Brain microvascular endothelial cell (primary cell): ENCODE measurements at regions not wholly inside any gene's neighbourhood (a gene's known extent, or its start where the extent isn't known, plus 50 kb on each side); places are given as distances from the start of the nearest gene placed in this dataset.

Source experiments
- DNase-seq: peaks from one replicate; pipeline ENCODE4 v3.0.0-alpha.2; 2020
- H3K27ac ChIP-seq: fragments of 250-450 bp; sonication (Bioruptor Pico); 2 replicates; pipeline ENCODE4 v1.5.1; 2020; ENCODE audit warnings: mild to moderate bottlenecking, moderate library complexity
- H3K27me3 ChIP-seq: fragments of 250-450 bp; sonication (Bioruptor Pico); replicated peaks from 2 replicates; pipeline ENCODE4 v1.5.1; 2020; ENCODE audit warnings: mild to moderate bottlenecking
- H3K36me3 ChIP-seq: fragments of 250-450 bp; sonication (Bioruptor Pico); replicated peaks from 2 replicates; pipeline ENCODE4 v1.5.1; 2020; ENCODE audit warnings: mild to moderate bottlenecking
- H3K4me3 ChIP-seq: 2 replicates; pipeline ENCODE4 v1.5.1; 2011; ENCODE audit warnings: low read depth, mild to moderate bottlenecking, control low read depth, low read length, moderate library complexity
- in situ Hi-C: cut with HindIII; loops from 2 replicates; pipeline ENCODE4 v1.10.0; 2017; ENCODE audit warnings: low sequenced_read_pairs, low pct_ligation_motif_present
- TF ChIP-seq, protein P1 (sequence below): IDR thresholded peaks from 2 replicates; pipeline ENCODE4 v1.5.1; 2011; ENCODE audit warnings: low read depth, mild to moderate bottlenecking, moderate library complexity, low read length, control low read depth, inconsistent platforms; ENCODE audit errors: missing control alignments

DNA sequence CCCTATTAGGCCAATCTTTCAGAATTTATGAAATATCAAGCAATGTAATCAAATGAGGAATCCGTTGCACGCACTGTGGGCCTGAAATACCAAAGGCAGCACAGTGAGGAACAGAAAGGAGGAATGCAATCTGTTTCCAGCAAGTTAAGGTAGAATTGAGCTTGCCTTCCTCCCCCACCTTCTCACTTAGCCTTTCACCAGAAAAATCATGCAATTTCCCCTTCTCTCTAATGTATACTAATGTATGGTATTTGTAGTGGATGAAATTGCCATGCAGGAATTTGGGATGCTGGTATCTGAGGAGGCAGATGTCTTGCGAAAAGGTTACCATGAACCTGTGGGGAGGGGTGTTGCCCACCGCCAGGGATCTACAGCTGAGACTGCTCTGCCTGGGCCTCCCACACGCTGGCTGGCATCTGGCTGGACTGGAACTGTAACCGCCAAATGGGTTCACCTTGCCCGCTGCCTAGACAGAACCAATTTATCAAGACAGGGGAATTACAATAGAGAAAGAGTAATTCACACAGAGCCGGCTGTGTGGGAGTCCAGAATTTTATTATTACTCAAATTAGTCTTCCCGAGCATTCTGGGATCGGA is 222.4 kb upstream of the MYLIP start:
- no peaks in the 10 kb centered on the region for H3K27me3 ChIP-seq
- in situ Hi-C loops = no loop called here
- DNase-seq = no peak
- no peak overlapping the region for H3K27ac ChIP-seq
- TF ChIP-seq, protein P1, sequence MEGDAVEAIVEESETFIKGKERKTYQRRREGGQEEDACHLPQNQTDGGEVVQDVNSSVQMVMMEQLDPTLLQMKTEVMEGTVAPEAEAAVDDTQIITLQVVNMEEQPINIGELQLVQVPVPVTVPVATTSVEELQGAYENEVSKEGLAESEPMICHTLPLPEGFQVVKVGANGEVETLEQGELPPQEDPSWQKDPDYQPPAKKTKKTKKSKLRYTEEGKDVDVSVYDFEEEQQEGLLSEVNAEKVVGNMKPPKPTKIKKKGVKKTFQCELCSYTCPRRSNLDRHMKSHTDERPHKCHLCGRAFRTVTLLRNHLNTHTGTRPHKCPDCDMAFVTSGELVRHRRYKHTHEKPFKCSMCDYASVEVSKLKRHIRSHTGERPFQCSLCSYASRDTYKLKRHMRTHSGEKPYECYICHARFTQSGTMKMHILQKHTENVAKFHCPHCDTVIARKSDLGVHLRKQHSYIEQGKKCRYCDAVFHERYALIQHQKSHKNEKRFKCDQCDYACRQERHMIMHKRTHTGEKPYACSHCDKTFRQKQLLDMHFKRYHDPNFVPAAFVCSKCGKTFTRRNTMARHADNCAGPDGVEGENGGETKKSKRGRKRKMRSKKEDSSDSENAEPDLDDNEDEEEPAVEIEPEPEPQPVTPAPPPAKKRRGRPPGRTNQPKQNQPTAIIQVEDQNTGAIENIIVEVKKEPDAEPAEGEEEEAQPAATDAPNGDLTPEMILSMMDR = no peak
- no peaks in the 10 kb centered on the region for H3K36me3 ChIP-seq
- no peak overlapping the region for H3K4me3 ChIP-seq

DNA sequence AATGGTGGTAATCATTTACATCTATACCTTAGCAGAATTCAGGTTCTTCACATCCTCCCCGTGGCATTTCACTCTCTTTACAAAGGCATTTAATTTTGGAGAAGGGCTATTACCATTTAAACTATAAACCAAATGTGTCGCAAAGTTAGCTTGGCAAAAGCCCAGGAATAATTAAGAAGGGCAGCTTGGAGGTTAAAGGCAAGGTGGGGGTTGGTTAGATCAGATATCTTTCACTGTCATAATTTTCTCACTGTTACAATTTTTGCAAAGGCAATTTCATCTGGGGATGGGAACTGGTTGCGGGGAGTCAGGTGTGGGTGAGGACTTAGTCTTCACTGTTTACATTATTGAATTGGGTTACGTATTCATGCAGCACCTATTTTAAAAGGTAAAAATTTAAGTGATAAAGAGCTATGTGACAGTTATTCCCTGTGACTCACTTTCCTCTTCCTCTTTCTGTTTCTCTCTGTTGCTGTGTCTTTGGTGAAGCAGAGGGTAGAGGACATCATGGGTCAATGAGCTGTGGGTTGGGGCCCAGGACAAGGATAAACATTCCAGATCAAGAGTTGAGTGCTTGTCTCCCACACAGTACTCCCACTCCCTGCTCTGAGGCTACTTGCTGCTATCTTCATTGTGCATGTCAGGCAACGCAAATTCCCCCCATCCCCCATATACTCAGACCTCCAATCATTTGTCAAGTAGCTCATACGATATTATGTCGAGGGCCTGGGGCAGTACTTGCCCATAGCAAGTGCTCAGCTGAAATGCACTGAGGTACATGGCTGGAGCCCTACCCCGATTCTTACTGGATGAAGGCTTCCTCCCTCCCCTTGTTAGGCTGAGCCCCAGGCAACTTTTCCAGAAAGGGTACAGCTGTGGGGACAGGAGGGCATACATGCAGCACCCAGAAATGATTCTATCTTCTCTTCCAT is 223.1 kb upstream of the MYLIP start:
- Histone ChIP-seq H3K27ac (no peak overlapping the region), H3K4me3 (no peak overlapping the region), H3K27me3 (no peaks in the 10 kb centered on the region), H3K36me3 (no peaks in the 10 kb centered on the region)
- DNase-seq = no peak
- TF ChIP-seq, protein P1 = no peak
- in situ Hi-C loops = no loop called here

DNA sequence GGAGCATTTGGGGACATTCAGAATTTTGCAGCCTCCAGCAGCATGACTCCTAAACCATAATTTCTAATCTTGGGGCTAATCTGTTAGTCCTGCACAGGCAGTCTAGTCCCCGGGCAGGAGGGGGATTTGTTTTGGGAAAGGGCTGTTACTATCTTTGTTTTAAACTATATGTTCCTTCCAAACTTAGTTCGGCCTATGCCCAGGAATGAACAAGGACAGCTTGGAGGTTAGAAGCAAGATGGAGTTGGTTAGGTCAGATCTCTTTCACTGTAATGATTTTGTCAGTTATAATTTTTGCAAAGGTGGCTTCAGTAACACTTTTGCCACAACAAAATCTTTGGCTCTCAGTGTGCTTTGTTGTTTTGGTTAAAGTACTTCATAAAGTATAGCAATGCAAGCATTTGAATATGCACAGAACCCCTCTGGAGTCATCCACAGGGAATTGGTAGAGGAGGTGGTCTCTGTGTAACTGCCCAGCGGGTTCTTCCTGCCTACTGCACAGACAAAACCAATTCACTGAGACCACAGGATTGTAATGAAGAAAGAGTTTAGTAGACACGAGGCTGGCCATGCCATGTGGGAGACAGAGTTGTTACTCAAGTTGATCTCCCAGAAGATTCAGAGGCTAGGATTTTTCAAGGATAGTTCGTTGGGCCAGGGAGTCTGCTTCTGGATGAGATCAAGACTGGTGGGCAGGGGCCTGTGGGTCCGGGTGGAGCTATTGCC is 224.1 kb upstream of the MYLIP start:
- DNase-seq = no peak
- in situ Hi-C loops = no loop called here
- H3K36me3 ChIP-seq = no peaks in the 10 kb centered on the region
- TF ChIP-seq, protein P1 = no peak
- no peak overlapping the region for H3K27ac ChIP-seq
- H3K4me3 ChIP-seq = no peak overlapping the region
- no peaks in the 10 kb centered on the region for H3K27me3 ChIP-seq

DNA sequence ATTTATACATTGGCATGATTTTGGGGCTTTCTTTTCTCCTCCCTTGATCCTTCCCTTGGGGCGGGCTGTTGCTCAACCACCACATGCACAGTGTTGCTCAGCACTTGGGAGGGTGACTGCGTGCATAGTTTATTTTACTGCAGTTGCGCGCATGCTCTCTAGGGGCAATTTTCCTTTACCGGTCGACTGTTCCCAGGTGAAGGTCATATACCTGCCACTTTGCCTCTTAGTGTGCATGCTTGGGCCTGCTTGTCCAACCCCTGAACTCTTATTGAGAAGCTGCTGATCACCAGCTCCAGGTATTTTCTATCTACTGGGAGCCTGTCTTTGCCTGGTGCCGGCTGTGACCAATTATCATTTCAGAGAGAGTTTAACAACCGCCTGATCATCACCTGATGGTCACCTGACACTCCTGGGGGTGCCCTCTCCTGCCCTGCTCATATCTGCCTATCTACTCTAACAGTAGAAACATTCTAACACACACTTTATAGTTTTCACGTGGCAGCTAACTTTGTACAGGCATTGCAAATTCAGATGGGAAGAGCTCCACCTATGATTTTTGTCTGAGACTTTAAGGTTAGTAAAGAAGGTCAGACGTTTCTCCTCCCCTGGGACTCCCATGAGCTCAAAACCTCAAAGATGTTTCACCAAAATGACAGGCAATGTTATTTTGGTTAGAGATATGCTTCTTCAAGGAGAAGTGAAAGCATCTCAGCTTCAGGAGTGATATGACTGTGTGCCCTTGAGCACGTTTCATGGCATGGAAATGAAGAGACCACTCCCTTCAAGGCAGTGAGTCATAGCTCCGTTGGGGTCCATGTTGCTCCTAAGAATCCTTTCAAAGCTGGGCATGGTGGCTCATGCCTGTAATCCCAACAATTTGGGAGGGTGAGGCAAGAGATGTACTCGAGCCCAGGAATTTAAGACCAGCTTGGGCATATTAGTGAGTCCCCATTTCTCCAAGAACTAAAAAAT is 227.5 kb upstream of the MYLIP start:
- TF ChIP-seq, protein P1 = no peak
- no peak overlapping the region for H3K27ac ChIP-seq
- in situ Hi-C loops = no loop called here
- DNase-seq = no peak
- no peaks in the 10 kb centered on the region for H3K36me3 ChIP-seq
- H3K4me3 ChIP-seq = no peak overlapping the region
- H3K27me3 ChIP-seq = no peaks in the 10 kb centered on the region

DNA sequence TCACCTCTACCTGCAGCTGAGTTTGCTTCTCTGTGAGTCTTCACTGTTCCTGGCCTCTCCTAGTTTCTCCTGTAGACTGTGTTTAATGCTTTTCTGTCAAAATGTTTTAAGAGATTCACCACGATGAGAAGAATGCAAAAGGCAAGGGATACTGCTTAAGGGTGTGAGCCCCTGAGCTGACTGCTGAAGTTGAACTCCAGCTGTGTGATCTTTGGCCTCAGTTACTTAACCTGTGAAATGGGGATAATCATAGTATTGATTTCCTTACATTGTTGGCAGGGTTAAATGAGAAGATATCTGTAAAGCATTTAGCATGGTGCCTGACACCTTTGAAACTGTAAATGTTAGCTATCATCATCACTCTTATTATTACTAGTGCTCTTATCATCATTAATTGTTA is 230.2 kb upstream of the MYLIP start:
- TF ChIP-seq, protein P1 = no peak
- no peaks in the 10 kb centered on the region for H3K27me3 ChIP-seq
- H3K27ac ChIP-seq = no peak overlapping the region
- no peak for DNase-seq
- H3K36me3 ChIP-seq = no peaks in the 10 kb centered on the region
- no peak overlapping the region for H3K4me3 ChIP-seq
- in situ Hi-C loops = no loop called here
